Tibial nerve (tissue), 3 donors: ENCODE measurements at regions not wholly inside any gene's neighbourhood (a gene's known extent, or its start where the extent isn't known, plus 50 kb on each side); places are given as distances from the start of the nearest gene placed in this dataset.

ENCODE experiments used
- POLR2A ChIP-seq, 2 donors: fragments of 450-650 bp; IDR thresholded peaks; one replicate each; pipeline ENCODE4 v1.6.1; 2017; ENCODE audit warnings: antibody characterized with exemption in 2 of 2, mild to moderate bottlenecking in 2 of 2, moderate library complexity in 2 of 2
- TF ChIP-seq, protein P1 (sequence below), 5 experiments: fragments of 200-600 bp in 3 of 5; fragments of 450-650 bp in 2 of 5; sonication (generic) in 3 of 5; IDR thresholded peaks; one replicate each; pipeline ENCODE4 v1.5.1; 2016 to 2019; ENCODE audit warnings: antibody characterized with exemption in 5 of 5, mild to moderate bottlenecking in 3 of 5, moderate library complexity in 2 of 5

DNA sequence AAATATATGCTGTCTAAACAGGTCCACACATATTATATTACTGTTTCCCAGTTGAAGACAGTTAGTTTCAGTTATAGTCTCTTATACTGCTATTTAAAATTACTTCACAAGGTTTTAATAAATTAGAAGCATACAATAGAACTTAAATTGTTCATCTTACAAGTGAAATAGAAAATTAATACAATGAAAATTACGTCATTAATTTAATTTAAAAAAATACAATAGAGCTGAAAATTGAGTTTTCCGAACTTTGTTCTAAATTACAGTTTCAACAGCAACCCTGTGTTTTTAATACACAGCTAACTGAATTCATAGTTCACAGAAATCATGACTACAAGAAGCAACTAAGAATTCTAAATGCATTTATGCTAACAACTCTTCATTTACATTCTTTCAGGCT, 525.7 kb upstream of the FOXG1 start:
- TF ChIP-seq, protein P1, sequence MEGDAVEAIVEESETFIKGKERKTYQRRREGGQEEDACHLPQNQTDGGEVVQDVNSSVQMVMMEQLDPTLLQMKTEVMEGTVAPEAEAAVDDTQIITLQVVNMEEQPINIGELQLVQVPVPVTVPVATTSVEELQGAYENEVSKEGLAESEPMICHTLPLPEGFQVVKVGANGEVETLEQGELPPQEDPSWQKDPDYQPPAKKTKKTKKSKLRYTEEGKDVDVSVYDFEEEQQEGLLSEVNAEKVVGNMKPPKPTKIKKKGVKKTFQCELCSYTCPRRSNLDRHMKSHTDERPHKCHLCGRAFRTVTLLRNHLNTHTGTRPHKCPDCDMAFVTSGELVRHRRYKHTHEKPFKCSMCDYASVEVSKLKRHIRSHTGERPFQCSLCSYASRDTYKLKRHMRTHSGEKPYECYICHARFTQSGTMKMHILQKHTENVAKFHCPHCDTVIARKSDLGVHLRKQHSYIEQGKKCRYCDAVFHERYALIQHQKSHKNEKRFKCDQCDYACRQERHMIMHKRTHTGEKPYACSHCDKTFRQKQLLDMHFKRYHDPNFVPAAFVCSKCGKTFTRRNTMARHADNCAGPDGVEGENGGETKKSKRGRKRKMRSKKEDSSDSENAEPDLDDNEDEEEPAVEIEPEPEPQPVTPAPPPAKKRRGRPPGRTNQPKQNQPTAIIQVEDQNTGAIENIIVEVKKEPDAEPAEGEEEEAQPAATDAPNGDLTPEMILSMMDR (IDR thresholded peaks at IDR 0.05): no peak
- TF ChIP-seq POLR2A (IDR thresholded peaks at IDR 0.05): no peak
